ENCODE measurements at regions not wholly inside any gene's neighbourhood (a gene's known extent, or its start where the extent isn't known, plus 50 kb on each side); places are given as distances from the start of the nearest gene placed in this dataset.
"Not testable (repeated sequence)": the region's sequence is repeated elsewhere in the genome, so short reads cannot be mapped to it uniquely, and the experiment has no call there.

GRCh38 chr7:131649879-131650278 lies 93.5 kb upstream of the PODXL start:
- no peak for DNase-seq (ENCODE audit: low read depth in 3 of 3, low spot score in 1 of 3)

GRCh38 chr7:131649003-131649541 lies 92.6 kb upstream of the PODXL start:
- no peak for DNase-seq (ENCODE audit: low read depth in 3 of 3, low spot score in 1 of 3)

DNA sequence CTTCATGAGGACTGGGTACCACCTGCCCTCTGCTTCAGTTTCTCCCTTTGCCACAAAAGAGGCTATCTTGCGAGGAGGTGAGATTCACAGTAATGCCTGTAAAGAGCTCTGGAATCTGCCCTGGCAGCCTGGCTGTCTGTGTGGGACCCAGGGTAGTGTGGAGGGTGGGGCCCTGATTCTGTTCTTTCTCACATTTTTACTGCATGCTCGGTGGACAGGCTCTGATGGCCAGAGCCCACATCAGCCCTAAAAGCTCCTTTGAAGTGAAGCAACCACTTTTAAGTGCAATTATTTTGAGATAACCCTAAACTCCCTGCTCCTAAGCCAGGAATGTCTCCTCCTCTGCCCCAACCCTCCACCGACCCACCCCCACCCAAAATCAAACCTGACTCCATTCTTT lies 92.1 kb upstream of the PODXL start:
- no peak for DNase-seq (ENCODE audit: low read depth in 3 of 3, low spot score in 1 of 3)

GRCh38 chr7:131646203-131646602 lies 89.8 kb upstream of the PODXL start:
- DNase-seq (ENCODE audit: low read depth in 3 of 3, low spot score in 1 of 3) = no peak

DNA sequence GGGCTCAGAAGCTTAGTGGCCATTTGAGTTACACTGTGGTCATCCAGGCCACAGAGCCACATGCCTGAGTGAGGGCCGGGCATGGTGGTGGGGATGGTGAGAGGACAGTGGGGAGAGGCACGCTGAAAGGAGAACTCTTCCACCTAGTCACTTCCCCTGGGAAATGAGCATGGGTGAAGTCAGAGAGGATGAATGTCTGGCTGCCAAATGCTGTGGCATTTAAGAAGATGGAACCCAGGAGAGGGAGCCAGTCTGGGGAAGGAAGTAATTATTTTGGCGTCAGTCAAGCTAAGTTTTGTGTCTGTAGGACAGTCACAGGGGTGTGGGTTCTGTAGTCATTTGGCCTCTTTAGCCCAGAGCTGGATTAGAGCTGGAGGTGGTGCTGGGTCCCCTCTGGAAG lies 86.0 kb upstream of the PODXL start:
- no peak for DNase-seq (ENCODE audit: low read depth in 3 of 3, low spot score in 1 of 3)

- no peak for DNase-seq (ENCODE audit: low read depth in 3 of 3, low spot score in 1 of 3)
Observed at GRCh38 chr7:131640686-131641085, 84.3 kb upstream of the PODXL start.

DNA sequence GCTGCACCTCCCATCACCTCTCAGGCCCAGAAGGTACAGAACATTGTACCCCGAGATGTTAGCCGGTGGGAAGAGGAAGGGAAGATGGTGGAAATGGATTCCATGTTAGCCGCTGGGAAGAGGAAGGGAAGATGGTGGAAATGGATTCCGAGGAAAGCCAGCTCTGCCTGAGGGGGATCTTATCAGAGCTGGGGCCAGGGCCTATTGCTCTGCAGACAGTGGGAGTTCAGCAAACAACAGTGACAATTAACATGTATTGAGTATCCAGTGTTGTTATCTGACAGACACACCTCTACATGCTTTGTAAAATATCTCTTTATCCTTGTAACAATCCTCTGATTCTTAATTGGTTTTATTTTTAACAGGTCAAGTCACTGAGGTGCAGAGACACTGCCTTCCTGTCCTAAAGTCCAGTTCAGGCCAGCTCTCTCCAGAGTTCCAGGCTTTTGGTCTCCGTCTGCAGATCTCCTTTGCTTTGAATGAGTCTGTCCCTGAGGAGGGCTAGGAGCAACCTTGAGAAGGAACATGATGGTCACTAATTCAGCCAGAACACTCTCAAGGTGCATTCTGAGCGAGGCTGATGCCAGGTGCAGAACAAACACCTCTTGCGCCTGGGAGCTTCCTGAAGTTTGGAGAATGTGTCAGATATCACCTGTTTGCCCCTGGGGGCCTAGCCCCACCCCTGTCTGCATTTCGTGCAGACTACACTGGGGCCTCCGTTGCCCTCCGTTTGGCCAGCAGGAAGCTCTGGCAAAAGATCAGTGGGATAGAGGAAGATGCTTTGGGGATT lies 82.4 kb upstream of the PODXL start:
- DNase-seq (ENCODE audit: low read depth in 3 of 3, low spot score in 1 of 3) = no peak

DNA sequence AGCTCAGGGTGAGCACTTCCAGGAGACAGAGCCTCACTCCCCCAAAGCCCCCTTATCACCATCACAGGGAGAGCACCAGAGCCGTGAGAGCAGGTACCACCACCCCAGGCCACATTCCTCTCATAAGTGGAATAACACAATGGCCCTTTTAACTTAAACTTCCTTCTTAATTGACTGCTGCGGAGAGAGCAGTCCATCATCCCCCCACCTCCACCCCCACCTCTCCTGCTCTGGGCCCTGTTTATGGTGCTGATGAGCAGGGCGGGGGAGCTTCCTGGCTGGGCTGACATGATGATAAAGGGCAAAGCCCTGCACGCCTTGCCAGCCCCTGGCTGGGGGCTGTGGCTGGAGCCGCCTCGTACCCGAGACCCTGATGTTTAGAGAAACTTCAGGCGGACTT lies 81.4 kb upstream of the PODXL start:
- DNase-seq (ENCODE audit: low read depth in 3 of 3, low spot score in 1 of 3) = no peak

GRCh38 chr7:131636092-131636491 lies 79.7 kb upstream of the PODXL start:
- no peak for DNase-seq (ENCODE audit: low read depth in 3 of 3, low spot score in 1 of 3)

DNA sequence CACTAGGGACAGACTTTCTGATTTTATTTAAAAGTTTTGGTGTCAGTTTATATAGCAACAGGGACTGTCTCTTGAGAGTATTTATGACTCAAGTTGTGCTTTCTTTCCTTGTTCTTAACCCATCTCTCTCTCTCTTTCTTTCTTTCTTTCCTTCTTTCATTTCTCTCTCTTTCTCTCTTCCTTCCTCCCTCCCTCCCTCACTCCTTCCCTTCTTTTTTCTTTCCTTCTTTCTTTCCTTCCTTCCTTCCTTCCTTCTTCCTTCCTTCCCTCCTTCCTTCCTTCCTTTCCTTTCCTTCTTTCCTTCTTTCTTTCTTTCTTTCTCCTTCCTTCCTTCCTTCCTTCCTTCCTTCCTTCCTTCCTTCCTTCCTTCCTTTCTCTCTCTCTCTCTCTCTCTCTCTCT lies 77.8 kb upstream of the PODXL start:
- not testable (repeated sequence) for DNase-seq (ENCODE audit: low read depth in 3 of 3, low spot score in 1 of 3)

DNA sequence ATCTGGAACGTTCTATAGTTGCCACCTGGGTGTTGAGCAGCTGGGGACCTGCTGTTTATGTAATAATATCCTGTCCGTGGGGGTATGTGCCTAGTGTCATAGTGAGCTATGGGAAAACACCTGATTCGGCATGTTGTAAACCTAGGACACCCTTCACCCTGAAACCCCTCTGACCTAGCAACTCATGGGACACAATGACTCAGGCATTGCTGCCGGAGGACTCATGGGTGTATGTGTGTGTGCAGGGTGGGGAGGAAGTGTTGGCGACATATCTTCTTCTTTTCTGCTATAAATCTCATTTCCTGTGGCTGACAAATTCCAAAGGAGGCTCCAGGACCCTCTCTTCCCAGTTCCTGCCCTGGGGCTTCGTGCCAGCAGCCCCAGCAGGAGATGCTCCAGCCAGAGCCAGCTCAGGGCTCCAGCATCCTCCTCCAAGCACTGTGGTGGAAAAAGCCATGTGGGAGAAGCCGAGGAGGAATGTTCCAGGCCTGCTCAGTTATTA lies 77.0 kb upstream of the PODXL start:
- DNase-seq (ENCODE audit: low read depth in 3 of 3, low spot score in 1 of 3) = no peak

DNA sequence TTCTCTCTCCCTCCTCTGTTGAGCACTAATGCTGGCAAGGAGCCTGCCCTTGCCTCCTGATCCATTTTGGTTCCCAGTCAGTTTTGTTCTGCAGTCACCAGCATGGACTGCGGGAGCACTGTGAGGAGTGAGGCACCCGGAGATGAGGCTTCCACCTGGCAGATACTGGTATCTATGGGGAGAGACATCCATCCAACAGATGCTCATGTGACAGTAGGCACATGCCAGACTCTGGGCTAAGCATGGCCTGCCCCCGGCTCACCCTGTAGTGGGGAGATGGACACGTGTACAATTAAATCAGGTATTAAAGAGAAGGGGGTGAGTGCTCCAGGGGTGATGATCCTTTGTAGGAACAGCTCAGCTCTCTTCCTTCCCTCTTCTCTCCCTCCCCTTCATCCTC lies 74.0 kb upstream of the PODXL start:
- no peak for DNase-seq (ENCODE audit: low read depth in 3 of 3, low spot score in 1 of 3)

GRCh38 chr7:131629217-131629882 lies 72.9 kb upstream of the PODXL start:
- no peak for DNase-seq (ENCODE audit: low read depth in 3 of 3, low spot score in 1 of 3)

GRCh38 chr7:131628634-131629033 lies 72.2 kb upstream of the PODXL start:
- DNase-seq (ENCODE audit: low read depth in 3 of 3, low spot score in 1 of 3) = no peak

DNA sequence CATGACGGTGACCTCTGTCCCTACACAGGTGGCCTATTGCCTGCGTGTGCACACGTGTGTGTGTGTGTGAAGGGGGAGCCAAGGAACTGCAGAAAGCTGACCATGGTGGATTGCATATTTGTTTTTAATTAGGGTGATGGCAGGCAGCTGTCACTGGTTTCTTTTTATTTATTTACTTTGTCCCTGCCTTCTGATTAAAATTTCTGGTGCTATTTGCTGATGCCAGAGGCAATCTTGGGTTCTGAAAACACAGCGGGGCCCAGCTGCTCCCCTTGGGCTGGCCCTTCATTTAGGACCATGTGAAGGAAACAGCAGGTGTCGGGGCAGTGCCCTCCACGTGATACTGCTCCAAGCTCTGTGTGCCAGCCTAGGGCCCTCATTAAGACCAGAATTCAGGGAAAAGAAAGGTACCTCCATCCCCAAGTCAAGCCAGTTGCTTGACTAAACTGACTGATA lies 71.3 kb upstream of the PODXL start:
- DNase-seq (ENCODE audit: low read depth in 3 of 3, low spot score in 1 of 3) = no peak

- no peak for DNase-seq (ENCODE audit: low read depth in 3 of 3, low spot score in 1 of 3)
Observed at GRCh38 chr7:131626643-131627042, 70.2 kb upstream of the PODXL start.

DNA sequence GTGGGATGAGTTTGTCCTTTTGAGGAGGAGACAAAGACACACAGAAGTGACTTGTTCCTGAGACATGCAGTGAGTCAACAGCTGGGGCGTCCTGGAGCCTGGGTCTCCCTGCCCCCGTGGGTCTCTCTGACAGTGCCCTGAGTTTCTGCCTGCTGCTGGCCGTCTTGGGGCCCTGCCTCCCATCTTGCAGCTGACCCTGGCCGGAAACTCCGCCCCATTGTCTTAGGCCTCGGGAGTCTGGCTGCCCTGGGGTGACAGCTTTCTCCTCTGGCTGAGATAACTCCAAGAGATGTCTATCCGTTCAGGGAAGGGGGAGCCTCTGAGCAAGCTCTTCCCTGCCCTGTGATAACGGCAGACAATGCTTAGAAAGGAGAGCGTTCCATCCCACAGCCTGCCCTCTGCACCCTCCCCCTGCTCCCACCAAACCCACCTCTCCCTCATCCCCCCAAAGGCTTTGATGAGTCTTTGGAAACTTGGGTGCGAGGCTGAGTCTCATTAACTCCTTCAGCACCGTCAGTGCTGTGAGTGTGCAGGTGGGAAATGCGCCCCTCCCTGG lies 69.5 kb upstream of the PODXL start:
- no peak for DNase-seq (ENCODE audit: low read depth in 3 of 3, low spot score in 1 of 3)

DNA sequence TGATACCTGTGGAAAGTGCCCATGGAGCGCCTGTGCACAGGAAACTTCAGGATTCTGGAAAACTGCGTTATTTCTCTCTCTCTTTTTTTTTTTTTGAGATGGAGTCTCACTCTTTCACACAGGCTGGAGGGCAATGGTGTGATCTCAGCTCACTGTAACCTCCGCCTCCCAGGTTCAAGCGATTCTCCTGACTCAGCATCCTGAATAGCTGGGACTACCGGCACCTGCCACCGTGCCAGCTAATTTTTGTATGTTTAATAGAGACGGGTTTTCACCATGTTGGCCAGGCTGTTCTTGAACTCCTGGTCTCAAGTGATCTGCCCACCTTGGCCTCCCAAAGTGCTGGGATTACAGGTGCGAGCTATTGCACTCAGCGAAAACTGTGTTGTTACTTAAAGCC lies 68.9 kb upstream of the PODXL start:
- DNase-seq (ENCODE audit: low read depth in 3 of 3, low spot score in 1 of 3) = not testable (repeated sequence)

DNA sequence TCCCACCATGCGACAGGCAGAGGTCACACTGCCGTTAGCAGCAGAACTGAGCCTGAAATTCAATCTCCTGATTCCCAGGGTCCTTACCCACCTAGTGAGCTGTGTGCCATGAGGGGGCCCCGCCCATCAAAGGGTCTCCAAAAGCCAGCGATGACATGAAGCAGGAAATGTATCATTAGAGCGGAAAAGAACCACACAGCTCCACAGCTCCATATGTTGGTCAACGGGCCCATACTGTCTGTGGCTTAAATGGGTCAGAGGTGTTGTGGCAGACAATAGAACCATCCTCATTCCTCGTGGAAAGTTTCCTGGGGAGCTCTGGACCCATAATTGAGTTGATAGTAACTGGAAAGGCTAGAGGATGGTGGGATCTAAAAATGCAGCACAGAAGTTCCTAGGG lies 68.1 kb upstream of the PODXL start:
- DNase-seq (ENCODE audit: low read depth in 3 of 3, low spot score in 1 of 3) = no peak

DNA sequence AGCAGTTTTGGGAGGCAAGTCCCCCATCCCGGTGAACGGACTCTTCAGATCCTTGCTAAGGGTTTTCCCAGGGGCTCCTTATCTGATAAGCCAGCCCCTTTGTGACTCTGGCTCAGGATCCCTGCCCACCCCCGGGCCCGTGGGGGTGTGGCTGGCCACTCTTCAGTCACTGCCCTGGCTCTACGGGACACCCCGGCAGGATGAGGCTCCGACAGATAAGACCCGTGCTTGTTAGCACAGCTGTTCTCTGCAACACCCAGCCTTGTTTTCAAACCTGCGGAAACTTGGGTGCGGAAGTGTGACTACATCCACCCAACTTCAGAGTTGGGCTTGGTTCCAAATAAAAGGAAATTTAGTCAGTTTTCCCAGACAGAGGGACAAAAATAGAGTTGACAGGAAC lies 66.7 kb upstream of the PODXL start:
- DNase-seq (ENCODE audit: low read depth in 3 of 3, low spot score in 1 of 3) = no peak

GRCh38 chr7:131621652-131622051 lies 65.2 kb upstream of the PODXL start:
- no peak for DNase-seq (ENCODE audit: low read depth in 3 of 3, low spot score in 1 of 3)

Measured in stimulated activated CD4-positive, alpha-beta T cell treated with anti-CD3 and anti-CD28 coated beads, TNF-alpha, amount 100 ng/mL, for 1 hour (primary cell).